Right lobe of liver (tissue), 4 donors: ENCODE measurements at regions not wholly inside any gene's neighbourhood (a gene's known extent, or its start where the extent isn't known, plus 50 kb on each side); places are given as distances from the start of the nearest gene placed in this dataset.

Experiments used
- POLR2A ChIP-seq: fragments of 450-650 bp; IDR thresholded peaks from one replicate; pipeline ENCODE4 v1.6.1; 2017; ENCODE audit warnings: antibody characterized with exemption, mild to moderate bottlenecking
- TF ChIP-seq, protein P1 (sequence below), 4 donors: fragments of 200-600 bp in 3 of 4; fragments of 450-650 bp in 1 of 4; IDR thresholded peaks; one replicate each; pipeline versions ENCODE4 v1.5.1 to v1.8.0; 2016 to 2022; ENCODE audit warnings: antibody characterized with exemption in 4 of 4, mild to moderate bottlenecking in 2 of 4
- donor health status: DM: no; HTN: no; CAD: no.
- donor health status: DM: no; HTN: no; CAD: no.
- donor health status: DM: no; HTN: yes; CAD: no.

DNA sequence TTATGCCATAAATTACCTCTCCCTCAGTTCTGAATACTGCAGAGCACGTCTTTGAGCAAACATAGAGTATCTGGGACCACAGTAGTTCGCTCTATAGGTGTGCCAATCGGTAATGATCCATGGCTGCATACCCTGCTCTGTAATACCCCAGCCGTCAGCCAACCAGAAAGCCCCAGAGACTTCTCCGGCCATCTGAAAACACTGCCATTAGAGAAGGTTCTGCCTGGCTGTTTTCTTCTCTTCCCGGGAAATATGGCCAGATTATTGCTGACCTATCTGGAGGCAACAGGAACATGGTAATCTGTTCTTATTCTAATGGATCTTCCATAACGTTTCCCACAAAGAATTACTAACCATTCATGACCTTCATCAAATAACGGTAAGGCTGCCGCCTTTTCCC is 139.9 kb downstream of the RPS12 start:
- TF ChIP-seq, protein P1, sequence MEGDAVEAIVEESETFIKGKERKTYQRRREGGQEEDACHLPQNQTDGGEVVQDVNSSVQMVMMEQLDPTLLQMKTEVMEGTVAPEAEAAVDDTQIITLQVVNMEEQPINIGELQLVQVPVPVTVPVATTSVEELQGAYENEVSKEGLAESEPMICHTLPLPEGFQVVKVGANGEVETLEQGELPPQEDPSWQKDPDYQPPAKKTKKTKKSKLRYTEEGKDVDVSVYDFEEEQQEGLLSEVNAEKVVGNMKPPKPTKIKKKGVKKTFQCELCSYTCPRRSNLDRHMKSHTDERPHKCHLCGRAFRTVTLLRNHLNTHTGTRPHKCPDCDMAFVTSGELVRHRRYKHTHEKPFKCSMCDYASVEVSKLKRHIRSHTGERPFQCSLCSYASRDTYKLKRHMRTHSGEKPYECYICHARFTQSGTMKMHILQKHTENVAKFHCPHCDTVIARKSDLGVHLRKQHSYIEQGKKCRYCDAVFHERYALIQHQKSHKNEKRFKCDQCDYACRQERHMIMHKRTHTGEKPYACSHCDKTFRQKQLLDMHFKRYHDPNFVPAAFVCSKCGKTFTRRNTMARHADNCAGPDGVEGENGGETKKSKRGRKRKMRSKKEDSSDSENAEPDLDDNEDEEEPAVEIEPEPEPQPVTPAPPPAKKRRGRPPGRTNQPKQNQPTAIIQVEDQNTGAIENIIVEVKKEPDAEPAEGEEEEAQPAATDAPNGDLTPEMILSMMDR (IDR thresholded peaks at IDR 0.05), result no peak
- TF ChIP-seq POLR2A, result no peak
